Neural cell (in vitro differentiated cells): ENCODE measurements at regions not wholly inside any gene's neighbourhood (a gene's known extent, or its start where the extent isn't known, plus 50 kb on each side); places are given as distances from the start of the nearest gene placed in this dataset.

Experiments used
- H2AFZ ChIP-seq: fragments of 200-600, 300-800 bp; sonication (generic), shearing (Covaris generic); 2 replicates; pipeline ENCODE4 v1.6.0; 2014; ENCODE audit warnings: low read depth, mild to moderate bottlenecking, antibody characterized with exemption, low read length, moderate library complexity
- H3F3A ChIP-seq: fragments of 200-600 bp; shearing (Covaris generic); 2 replicates; pipeline ENCODE4 v1.6.1; 2016; ENCODE audit warnings: mild to moderate bottlenecking, moderate library complexity, mixed read lengths, antibody characterized with exemption, low read length; ENCODE audit not compliant: insufficient read depth, poor library complexity, severe bottlenecking
- H3K27ac ChIP-seq: fragments of 200-600, 300-800 bp; sonication (generic), shearing (Covaris generic); 2 replicates; pipeline ENCODE4 v1.5.1; 2014; ENCODE audit warnings: mild to moderate bottlenecking, low read length, moderate library complexity
- H3K27me3 ChIP-seq: fragments of 300-800, 200-600 bp; sonication (generic), shearing (Covaris generic); 2 replicates; pipeline ENCODE4 v1.6.0; 2014; ENCODE audit warnings: mild to moderate bottlenecking, low read depth, low read length, moderate library complexity; ENCODE audit not compliant: insufficient read depth
- H3K36me3 ChIP-seq: fragments of 300-800, 200-600 bp; sonication (generic), shearing (Covaris generic); 2 replicates; pipeline ENCODE4 v1.5.1; 2014; ENCODE audit warnings: mild to moderate bottlenecking, antibody characterized with exemption, low read length, moderate library complexity; ENCODE audit not compliant: insufficient read depth
- H3K4me2 ChIP-seq: fragments of 300-800, 200-600 bp; sonication (generic), shearing (Covaris generic); 2 replicates; pipeline ENCODE4 v1.6.0; 2014; ENCODE audit warnings: mild to moderate bottlenecking, low read length
- H3K4me3 ChIP-seq: fragments of 300-800, 200-600 bp; sonication (generic), shearing (Covaris generic); 2 replicates; pipeline ENCODE4 v1.5.1; 2014; ENCODE audit warnings: mild to moderate bottlenecking, low read length, moderate library complexity
- H3K79me2 ChIP-seq: fragments of 200-600 bp; shearing (Covaris generic); replicated peaks from 2 replicates; pipeline ENCODE4 v1.6.0; 2014; ENCODE audit warnings: mild to moderate bottlenecking, low read length, moderate library complexity; ENCODE audit not compliant: insufficient read depth
- H3K9ac ChIP-seq: fragments of 300-800, 200-600 bp; sonication (generic), shearing (Covaris generic); 2 replicates; pipeline ENCODE4 v1.6.1; 2016; ENCODE audit warnings: mild to moderate bottlenecking, low read length, mixed read lengths
- H3K9me2 ChIP-seq: fragments of 200-600 bp; shearing (Covaris generic); 2 replicates; pipeline ENCODE4 v1.6.1; 2016; ENCODE audit warnings: mild to moderate bottlenecking, low read length, mixed read lengths; ENCODE audit not compliant: insufficient read depth
- H3K9me3 ChIP-seq: fragments of 200-600, 300-800 bp; sonication (generic), shearing (Covaris generic); 2 replicates; pipeline ENCODE4 v1.6.1; 2016; ENCODE audit warnings: mild to moderate bottlenecking, mixed run types, low read length, moderate library complexity, mixed read lengths
- H4K20me1 ChIP-seq: fragments of 200-600 bp; shearing (Covaris generic); 2 replicates; pipeline ENCODE4 v1.6.1; 2016; ENCODE audit warnings: mild to moderate bottlenecking, mixed run types; ENCODE audit not compliant: insufficient read depth
- CTCF ChIP-seq: fragments of 450-650 bp; IDR thresholded peaks from 2 replicates; pipeline ENCODE4 v1.5.1; 2014; ENCODE audit warnings: antibody characterized with exemption, mild to moderate bottlenecking, moderate library complexity; ENCODE audit not compliant: poor library complexity, severe bottlenecking
- EP300 ChIP-seq: fragments of 450-650 bp; conservative IDR thresholded peaks from 2 replicates; pipeline ENCODE4 v1.6.1; 2014; ENCODE audit warnings: antibody characterized with exemption, mild to moderate bottlenecking, moderate library complexity; ENCODE audit not compliant: poor library complexity, severe bottlenecking
- EZH2 ChIP-seq: fragments of 200-600, 300-800 bp; shearing (Covaris generic), sonication (generic); IDR thresholded peaks from 2 replicates; pipeline ENCODE4 v1.6.1; 2014; ENCODE audit warnings: antibody characterized with exemption, low read length, borderline replicate concordance, mild to moderate bottlenecking; ENCODE audit not compliant: insufficient read depth, poor library complexity, severe bottlenecking
- MXI1 ChIP-seq: fragments of 450-650 bp; conservative IDR thresholded peaks from 2 replicates; pipeline ENCODE4 v1.6.1; 2014; ENCODE audit warnings: antibody characterized with exemption, mild to moderate bottlenecking; ENCODE audit not compliant: poor library complexity, severe bottlenecking
- POLR2AphosphoS5 ChIP-seq: IDR thresholded peaks from 2 replicates; pipeline ENCODE4 v1.6.1; 2012
- RAD21 ChIP-seq: fragments of 450-650 bp; conservative IDR thresholded peaks from 2 replicates; pipeline ENCODE4 v1.6.1; 2014; ENCODE audit warnings: antibody characterized with exemption, mild to moderate bottlenecking, moderate library complexity
- REST ChIP-seq: IDR thresholded peaks from 2 replicates; pipeline ENCODE4 v1.6.1; 2012; ENCODE audit warnings: borderline replicate concordance
- SMC3 ChIP-seq: fragments of 450-650 bp; conservative IDR thresholded peaks from 2 replicates; pipeline ENCODE4 v1.6.1; 2014; ENCODE audit warnings: antibody characterized with exemption, mild to moderate bottlenecking, moderate library complexity; ENCODE audit not compliant: poor library complexity
- TAF1 ChIP-seq: IDR thresholded peaks from 2 replicates; pipeline ENCODE4 v1.6.1; 2012; ENCODE audit warnings: low read depth

GRCh38 chr5:110846398-110847001 lies 107.7 kb downstream of the SLC25A46 start:
- Histone ChIP-seq H3F3A (no peaks in the 10 kb centered on the region), H4K20me1 (no peaks in the 10 kb centered on the region), H3K9me2 (no peaks in the 10 kb centered on the region), H3K9me3 (no peaks in the 10 kb centered on the region), H3K4me3 (no peak overlapping the region), H3K27ac (no peak overlapping the region), H3K9ac (no peak overlapping the region), H3K36me3 (no peaks in the 10 kb centered on the region), H3K27me3 (no peaks in the 10 kb centered on the region), H3K79me2 (no peaks in the 10 kb centered on the region), H2AFZ (no peak overlapping the region), H3K4me2 (no peak overlapping the region)
- no peak for TF ChIP-seq EZH2
- TF ChIP-seq RAD21: no peak
- no peak for TF ChIP-seq TAF1
- TF ChIP-seq POLR2AphosphoS5: no peak
- no peak for TF ChIP-seq CTCF
- no peak for TF ChIP-seq SMC3
- no peak for TF ChIP-seq EP300
- TF ChIP-seq MXI1: no peak
- TF ChIP-seq REST: no peak

GRCh38 chr5:110851357-110851756 lies 112.5 kb downstream of the SLC25A46 start:
- no peaks in the 10 kb centered on the region for H3K36me3 ChIP-seq
- no peak overlapping the region for H3K9ac ChIP-seq
- H3K79me2 ChIP-seq: no peaks in the 10 kb centered on the region
- no peaks in the 10 kb centered on the region for H3K9me2 ChIP-seq
- H4K20me1 ChIP-seq: no peaks in the 10 kb centered on the region
- TF ChIP-seq POLR2AphosphoS5 (no peak), MXI1 (no peak), TAF1 (no peak), REST (no peak)
- no peaks in the 10 kb centered on the region for H3K9me3 ChIP-seq
- no peak overlapping the region for H3K4me3 ChIP-seq
- no peak overlapping the region for H3K27ac ChIP-seq
- H3K4me2 ChIP-seq: no peak overlapping the region
- H3F3A ChIP-seq: no peaks in the 10 kb centered on the region
- H3K27me3 ChIP-seq: no peaks in the 10 kb centered on the region
- H2AFZ ChIP-seq: no peak overlapping the region
